ENCODE measurements at regions not wholly inside any gene's neighbourhood (a gene's known extent, or its start where the extent isn't known, plus 50 kb on each side); places are given as distances from the start of the nearest gene placed in this dataset.

GRCh38 chr5:119808024-119808423 is 178.7 kb downstream of the FAM170A start:
- no peak for TF ChIP-seq CTCF (IDR thresholded peaks at IDR 0.05; ENCODE audit: low read depth, low read length)
- no peak for DNase-seq
- Histone ChIP-seq H3K9me3 (ENCODE audit: severe bottlenecking) (peaks cover 3% of the 10 kb centered on the region), H3K36me3 (no peaks in the 10 kb centered on the region), H3K4me3 (ENCODE audit: low read depth, low read length) (no peak overlapping the region), H3K27me3 (ENCODE audit: insufficient read depth, low read depth, severe bottlenecking) (no peaks in the 10 kb centered on the region), H3K27ac (no peak overlapping the region)

GRCh38 chr5:119808474-119808873 is 179.1 kb downstream of the FAM170A start:
- no peaks in the 10 kb centered on the region for H3K27me3 ChIP-seq (ENCODE audit: insufficient read depth, low read depth, severe bottlenecking)
- no peak overlapping the region for H3K27ac ChIP-seq
- peaks cover 3% of the 10 kb centered on the region for H3K9me3 ChIP-seq (ENCODE audit: severe bottlenecking)
- H3K36me3 ChIP-seq = no peaks in the 10 kb centered on the region
- DNase-seq = no peak
- no peak for TF ChIP-seq CTCF (IDR thresholded peaks at IDR 0.05; ENCODE audit: low read depth, low read length)
- no peak overlapping the region for H3K4me3 ChIP-seq (ENCODE audit: low read depth, low read length)

- no peak overlapping the region for H3K27ac ChIP-seq
- peaks cover 3% of the 10 kb centered on the region for H3K9me3 ChIP-seq (ENCODE audit: severe bottlenecking)
- no peaks in the 10 kb centered on the region for H3K36me3 ChIP-seq
- no peak for TF ChIP-seq CTCF (IDR thresholded peaks at IDR 0.05; ENCODE audit: low read depth, low read length)
- DNase-seq = no peak
- H3K4me3 ChIP-seq (ENCODE audit: low read depth, low read length) = no peak overlapping the region
- H3K27me3 ChIP-seq (ENCODE audit: insufficient read depth, low read depth, severe bottlenecking) = no peaks in the 10 kb centered on the region
Observed at GRCh38 chr5:119810217-119810616, 180.9 kb downstream of the FAM170A start.

- Histone ChIP-seq H3K27me3 (ENCODE audit: insufficient read depth, low read depth, severe bottlenecking) (no peaks in the 10 kb centered on the region), H3K36me3 (no peaks in the 10 kb centered on the region), H3K27ac (no peak overlapping the region), H3K4me3 (ENCODE audit: low read depth, low read length) (no peak overlapping the region), H3K9me3 (ENCODE audit: severe bottlenecking) (peaks cover 3% of the 10 kb centered on the region)
- no peak for DNase-seq
- no peak for TF ChIP-seq CTCF (IDR thresholded peaks at IDR 0.05; ENCODE audit: low read depth, low read length)
Observed at GRCh38 chr5:119811458-119811857, 182.1 kb downstream of the FAM170A start.

GRCh38 chr5:119814655-119815054 is 185.3 kb downstream of the FAM170A start:
- H3K4me3 ChIP-seq (ENCODE audit: low read depth, low read length) = no peak overlapping the region
- no peak for TF ChIP-seq CTCF (IDR thresholded peaks at IDR 0.05; ENCODE audit: low read depth, low read length)
- no peak overlapping the region for H3K27ac ChIP-seq
- no peaks in the 10 kb centered on the region for H3K36me3 ChIP-seq
- no peaks in the 10 kb centered on the region for H3K9me3 ChIP-seq (ENCODE audit: severe bottlenecking)
- DNase-seq = no peak
- no peaks in the 10 kb centered on the region for H3K27me3 ChIP-seq (ENCODE audit: insufficient read depth, low read depth, severe bottlenecking)

GRCh38 chr5:119816055-119816454 is 186.7 kb downstream of the FAM170A start:
- no peak overlapping the region for H3K4me3 ChIP-seq (ENCODE audit: low read depth, low read length)
- no peaks in the 10 kb centered on the region for H3K9me3 ChIP-seq (ENCODE audit: severe bottlenecking)
- no peak for DNase-seq
- H3K36me3 ChIP-seq = no peaks in the 10 kb centered on the region
- no peaks in the 10 kb centered on the region for H3K27me3 ChIP-seq (ENCODE audit: insufficient read depth, low read depth, severe bottlenecking)
- H3K27ac ChIP-seq = no peak overlapping the region
- no peak for TF ChIP-seq CTCF (IDR thresholded peaks at IDR 0.05; ENCODE audit: low read depth, low read length)

All from WERI-Rb-1 (cell line).